ENCODE measurements at regions not wholly inside any gene's neighbourhood (a gene's known extent, or its start where the extent isn't known, plus 50 kb on each side); places are given as distances from the start of the nearest gene placed in this dataset.

- DNase-seq, result no peak
Measured at GRCh38 chr10:89829262-89829886, 128.0 kb downstream of the KIF20B start.

DNA sequence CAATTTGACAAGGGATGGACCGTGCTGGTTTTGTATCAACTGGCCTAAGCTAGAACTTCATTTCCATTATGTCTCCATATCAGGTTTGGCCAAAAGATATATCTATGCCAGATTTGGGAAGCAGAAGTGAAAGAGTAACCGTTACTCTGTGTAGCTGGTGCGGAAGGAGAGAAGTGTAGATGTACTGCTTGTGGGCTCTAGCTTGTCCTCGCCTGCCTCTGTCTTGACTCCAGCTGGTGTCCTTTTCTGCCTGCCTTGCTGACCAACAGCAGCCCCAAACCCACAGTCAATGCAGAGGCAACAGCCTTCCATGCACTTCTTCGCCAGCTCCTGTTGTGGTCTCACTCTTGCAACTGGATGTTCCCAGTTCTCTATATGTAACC, 128.5 kb downstream of the KIF20B start:
- DNase-seq, result no peak

DNA sequence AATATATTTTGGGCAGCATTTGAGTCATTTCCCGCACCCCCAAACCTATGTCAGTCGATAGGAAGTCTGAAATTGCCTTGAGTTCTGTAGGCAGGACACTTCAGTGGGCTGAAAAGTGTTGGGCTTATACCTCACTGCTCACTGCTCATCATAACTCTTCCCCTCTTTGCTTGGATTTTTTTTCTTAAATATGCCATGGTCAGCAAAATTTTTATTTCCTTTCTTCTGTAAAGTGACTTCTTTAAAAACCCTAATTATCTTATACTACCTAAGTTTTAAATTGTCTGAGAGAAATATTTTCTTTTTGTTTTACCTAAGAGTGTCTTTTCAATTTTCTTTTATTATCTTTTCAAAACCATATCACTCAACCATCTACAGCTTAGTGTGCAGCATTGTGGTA, 129.2 kb downstream of the KIF20B start:
- no peak for DNase-seq

DNA sequence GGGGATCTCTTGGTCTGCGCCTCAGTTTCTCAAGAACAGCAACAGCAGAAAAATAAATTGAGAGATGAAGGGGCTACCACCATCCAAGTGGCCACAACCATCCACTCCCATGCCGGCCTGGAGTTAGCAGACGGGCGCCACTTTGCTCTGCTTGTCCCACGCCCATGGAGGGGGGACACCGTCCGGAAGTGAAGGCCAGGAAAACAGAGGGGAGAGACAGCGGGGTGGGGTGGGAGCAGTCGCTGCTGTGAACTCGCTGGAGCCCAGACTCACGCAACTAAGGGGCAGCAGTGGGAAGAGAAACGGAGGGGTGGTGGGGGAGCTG, 135.4 kb downstream of the KIF20B start:
- DNase-seq, result no peak

- no peak for DNase-seq
Measured at GRCh38 chr10:89837165-89838043, 136.0 kb downstream of the KIF20B start.

- no peak for DNase-seq
Measured at GRCh38 chr10:89838044-89838615, 136.7 kb downstream of the KIF20B start.

DNA sequence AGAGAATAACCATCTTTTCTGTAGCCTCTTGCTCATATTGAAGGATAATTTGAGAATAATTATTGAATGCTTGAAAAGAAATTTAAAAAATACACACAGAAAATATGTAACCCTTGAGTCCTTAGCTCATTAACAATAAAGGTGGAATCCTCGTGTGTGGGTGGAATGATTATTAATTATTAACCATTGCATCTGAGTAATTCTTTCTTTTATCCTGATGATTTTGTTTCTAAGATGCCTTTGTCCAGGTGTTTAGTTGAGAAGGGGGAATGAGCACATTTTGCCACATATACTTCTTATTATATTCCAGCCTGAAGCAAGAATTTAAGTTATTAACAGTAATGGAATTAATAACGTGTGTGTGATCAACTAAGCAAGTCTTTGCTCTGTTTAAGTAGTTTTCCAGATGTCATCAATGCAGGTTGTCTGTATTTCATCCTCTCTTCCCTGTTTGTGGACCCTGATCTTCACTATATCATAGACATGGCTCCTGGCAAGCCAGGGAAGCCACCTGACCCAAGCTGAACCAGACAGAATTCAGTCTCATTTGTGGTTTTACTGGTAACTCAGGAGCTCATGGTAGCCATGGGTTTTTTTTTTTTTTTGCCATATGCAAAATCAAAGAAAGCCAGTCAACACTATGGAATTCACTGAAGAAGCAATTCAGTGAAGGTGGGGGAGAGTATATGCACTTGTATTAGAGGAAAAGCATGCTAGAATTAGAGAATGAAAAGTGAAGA, 144.3 kb downstream of the KIF20B start:
- DNase-seq, result no peak

- DNase-seq, result no peak
Measured at GRCh38 chr10:89846281-89846630, 144.9 kb downstream of the KIF20B start.

DNA sequence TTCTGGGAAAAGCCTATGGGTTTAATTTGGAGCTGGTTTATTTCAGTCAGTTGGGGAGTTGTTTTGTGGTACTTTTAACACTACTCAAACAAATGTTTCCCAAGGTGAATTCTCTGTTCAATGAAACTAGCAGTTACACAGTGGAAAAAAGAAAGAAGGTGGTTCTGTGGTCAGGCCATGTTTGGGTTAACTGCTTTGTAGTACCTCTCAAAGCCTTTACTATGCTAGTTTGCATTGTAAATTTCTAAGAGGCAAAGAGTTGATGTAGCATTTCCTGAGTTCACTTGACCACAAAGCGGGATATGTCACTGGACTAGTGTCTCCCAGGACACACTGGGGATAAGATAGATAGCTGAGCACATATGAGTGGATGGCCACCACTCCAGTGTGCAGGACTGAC, 145.4 kb downstream of the KIF20B start:
- no peak for DNase-seq

GRCh38 chr10:89852872-89853271, 151.5 kb downstream of the KIF20B start:
- DNase-seq, result no peak

- no peak for DNase-seq
Measured at GRCh38 chr10:89853781-89854191, 152.4 kb downstream of the KIF20B start.

GRCh38 chr10:89857431-89858042, 156.1 kb downstream of the KIF20B start:
- no peak for DNase-seq

GRCh38 chr10:89861199-89861573, 159.8 kb downstream of the KIF20B start:
- no peak for DNase-seq

DNA sequence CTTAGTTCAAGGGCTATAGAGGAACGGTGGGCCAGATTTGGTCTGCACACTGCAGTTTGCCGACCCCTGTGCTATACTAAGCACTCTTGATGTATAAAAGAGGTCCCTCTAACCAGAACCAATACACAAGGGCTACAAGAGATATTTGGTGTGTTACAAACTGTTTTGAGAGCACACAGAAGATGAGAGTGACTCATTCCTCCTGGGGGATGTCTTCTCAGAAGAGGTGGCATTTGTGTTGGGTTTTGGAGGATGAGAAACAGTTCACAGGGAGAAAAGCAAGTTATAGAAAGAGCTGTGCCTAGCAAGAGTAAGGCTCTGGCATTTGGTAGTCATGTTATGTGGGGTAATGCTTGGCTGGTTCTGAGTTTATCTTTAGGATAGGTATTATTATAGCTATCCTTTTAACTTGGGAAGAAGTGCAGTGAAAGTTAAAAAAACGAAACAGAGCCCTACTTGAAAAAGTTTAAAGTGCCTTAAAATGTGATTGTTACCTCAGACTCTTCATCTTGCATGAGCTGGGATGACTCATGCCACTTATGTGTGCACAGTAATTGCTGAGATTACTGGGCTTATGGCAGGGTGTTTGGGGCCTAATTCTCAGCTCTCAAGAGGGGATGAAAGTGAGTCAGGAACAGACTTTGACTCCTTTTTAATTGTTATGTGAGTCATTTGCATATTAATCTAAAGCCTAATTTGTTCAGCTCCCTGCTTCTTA, 160.4 kb downstream of the KIF20B start:
- DNase-seq, result no peak

- DNase-seq, result no peak
Measured at GRCh38 chr10:89867964-89868363, 166.6 kb downstream of the KIF20B start.

- DNase-seq, result no peak
Measured at GRCh38 chr10:89869180-89869579, 167.8 kb downstream of the KIF20B start.

- DNase-seq, result no peak
Measured at GRCh38 chr10:89869592-89870156, 168.3 kb downstream of the KIF20B start.

GRCh38 chr10:89870936-89871335, 169.5 kb downstream of the KIF20B start:
- DNase-seq, result no peak

- no peak for DNase-seq
Measured at GRCh38 chr10:89873055-89873454, 171.7 kb downstream of the KIF20B start.

- no peak for DNase-seq
Measured at GRCh38 chr10:89875557-89875956, 174.2 kb downstream of the KIF20B start.

GRCh38 chr10:89879121-89879520, 177.7 kb downstream of the KIF20B start:
- DNase-seq, result no peak

GRCh38 chr10:89887406-89887805, 186.0 kb downstream of the KIF20B start:
- no peak for DNase-seq

All from hematopoietic multipotent progenitor cell treated with erythropoietin and hydrocortisone succinate and interleukin-3 and kit ligand, for 8 days (in vitro differentiated cells).